Activated B cell treated with CpG ODN at 0.5 μM for 24 hours (primary cell): ENCODE measurements at regions not wholly inside any gene's neighbourhood (a gene's known extent, or its start where the extent isn't known, plus 50 kb on each side); places are given as distances from the start of the nearest gene placed in this dataset.

Experiments used
- ATAC-seq: fragments of 200-7000 bp; cut with Tn5 transposase; one replicate; pipeline ENCODE4 v1.10.0; 2021; ENCODE audit warnings: low read depth, mild to moderate bottlenecking, moderate library complexity
- CTCF ChIA-PET: fragments of 350-600 bp; sonication (Branson Sonifier 250); formaldehyde crosslinking; loops from one replicate; lab custom pipeline; 2021; ENCODE audit warnings: antibody characterized with exemption; lab: Charles Lee
- POLR2A ChIA-PET: fragments of 350-600 bp; sonication (Branson Sonifier 250); formaldehyde crosslinking; loops from one replicate; lab custom pipeline; 2021; ENCODE audit warnings: antibody characterized with exemption; lab: Charles Lee
- DNase-seq: peaks from one replicate; pipeline ENCODE4 v3.0.0; 2022
- H3K27ac Mint-ChIP-seq: one replicate; pipeline ENCODE4 v1.8.0; 2020; ENCODE audit warnings: mixed read lengths
- H3K27me3 Mint-ChIP-seq: one replicate; pipeline ENCODE4 v1.8.0; 2021; ENCODE audit warnings: mixed read lengths
- H3K36me3 Mint-ChIP-seq: one replicate; pipeline ENCODE4 v1.8.0; 2021; ENCODE audit warnings: low read depth, mixed read lengths
- H3K4me1 Mint-ChIP-seq: one replicate; pipeline ENCODE4 v1.8.0; 2021; ENCODE audit warnings: mixed read lengths
- H3K4me3 Mint-ChIP-seq: one replicate; pipeline ENCODE4 v1.8.0; 2020; ENCODE audit warnings: mild to moderate bottlenecking, mixed read lengths
- H3K9me3 Mint-ChIP-seq: one replicate; pipeline ENCODE4 v1.8.0; 2020; ENCODE audit warnings: mixed read lengths
- CTCF ChIP-seq: fragments of 200-600 bp; IDR thresholded peaks from one replicate; pipeline ENCODE4 v1.8.0; 2022; ENCODE audit warnings: antibody characterized with exemption, mild to moderate bottlenecking
- intact Hi-C: fragments of 100-400 bp; cut with micrococcal nuclease; formaldehyde crosslinking; loops from one replicate; pipeline ENCODE4 v1.15.1; 2024

GRCh38 chr1:238488401-238488800 is 597.7 kb upstream of the ZP4 start:
- Mint-ChIP-seq H3K4me1 (no peaks in the 10 kb centered on the region), H3K9me3 (peaks cover 2% of the 10 kb centered on the region), H3K4me3 (no peak overlapping the region), H3K36me3 (no peaks in the 10 kb centered on the region), H3K27me3 (no peaks in the 10 kb centered on the region), H3K27ac (no peak overlapping the region)
- DNase-seq = no peak
- TF ChIP-seq CTCF = no peak
- ChIA-PET CTCF (no interaction called here), POLR2A (no interaction called here)
- no peak for ATAC-seq
- intact Hi-C loops = no loop called here

GRCh38 chr1:238487931-238488330 is 597.2 kb upstream of the ZP4 start:
- intact Hi-C loops = no loop called here
- no peak for TF ChIP-seq CTCF
- DNase-seq (no peak), ATAC-seq (no peak)
- peaks cover 2% of the 10 kb centered on the region for H3K9me3 Mint-ChIP-seq
- H3K4me1 Mint-ChIP-seq = no peaks in the 10 kb centered on the region
- CTCF ChIA-PET = no interaction called here
- no peaks in the 10 kb centered on the region for H3K36me3 Mint-ChIP-seq
- POLR2A ChIA-PET = no interaction called here
- no peak overlapping the region for H3K27ac Mint-ChIP-seq
- H3K27me3 Mint-ChIP-seq = no peaks in the 10 kb centered on the region
- no peak overlapping the region for H3K4me3 Mint-ChIP-seq

- Mint-ChIP-seq H3K9me3 (no peaks in the 10 kb centered on the region), H3K4me3 (no peak overlapping the region), H3K4me1 (no peaks in the 10 kb centered on the region), H3K36me3 (no peaks in the 10 kb centered on the region), H3K27me3 (no peaks in the 10 kb centered on the region), H3K27ac (no peak overlapping the region)
- POLR2A ChIA-PET = no interaction called here
- no peak for ATAC-seq
- DNase-seq = no peak
- no peak for TF ChIP-seq CTCF
- intact Hi-C loops = no loop called here
- CTCF ChIA-PET = no interaction called here
Observed at GRCh38 chr1:238485912-238486209, 595.1 kb upstream of the ZP4 start.

- no peak for ATAC-seq
- Mint-ChIP-seq H3K4me3 (no peak overlapping the region), H3K4me1 (no peaks in the 10 kb centered on the region), H3K9me3 (no peaks in the 10 kb centered on the region), H3K36me3 (no peaks in the 10 kb centered on the region), H3K27ac (no peak overlapping the region), H3K27me3 (no peaks in the 10 kb centered on the region)
- CTCF ChIA-PET = no interaction called here
- DNase-seq = no peak
- no peak for TF ChIP-seq CTCF
- intact Hi-C loops = no loop called here
- POLR2A ChIA-PET = no interaction called here
Observed at GRCh38 chr1:238485057-238485911, 594.6 kb upstream of the ZP4 start.

GRCh38 chr1:238484121-238484520 is 593.4 kb upstream of the ZP4 start:
- Mint-ChIP-seq H3K36me3 (no peaks in the 10 kb centered on the region), H3K27ac (no peak overlapping the region), H3K9me3 (no peaks in the 10 kb centered on the region), H3K27me3 (no peaks in the 10 kb centered on the region), H3K4me3 (no peak overlapping the region), H3K4me1 (no peaks in the 10 kb centered on the region)
- ChIA-PET POLR2A (no interaction called here), CTCF (no interaction called here)
- no peak for DNase-seq
- no peak for ATAC-seq
- no peak for TF ChIP-seq CTCF
- intact Hi-C loops = no loop called here
